Daoy (cell line): ENCODE measurements at regions not wholly inside any gene's neighbourhood (a gene's known extent, or its start where the extent isn't known, plus 50 kb on each side); places are given as distances from the start of the nearest gene placed in this dataset.
A peak's percentile ranks its signal among the peaks of the same experiment; 100 is the strongest.

Experiments
- DNase-seq: peaks from one replicate; pipeline ENCODE4 v3.0.0-alpha.2; 2015; ENCODE audit warnings: low read depth

DNA sequence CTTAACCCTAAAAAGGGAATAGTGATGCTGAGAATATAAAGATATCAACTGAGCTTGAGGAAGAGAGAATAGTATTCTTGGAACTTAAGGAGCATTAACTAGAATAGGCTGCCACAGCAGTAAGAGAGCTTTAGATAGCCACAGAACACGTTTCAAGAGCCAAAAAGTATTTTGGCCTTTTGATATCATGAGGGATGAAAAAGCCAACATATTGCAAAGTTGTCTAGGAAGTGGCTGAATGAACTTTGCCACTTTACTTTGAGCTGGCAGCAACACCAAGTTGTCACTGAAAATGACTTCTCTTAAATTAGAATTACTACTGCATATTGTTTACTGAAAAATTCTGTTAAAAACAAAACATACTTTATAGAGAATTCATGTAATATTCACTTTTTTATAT is 1476.2 kb downstream of the MRPL39 start:
- DNase-seq: no peak

DNA sequence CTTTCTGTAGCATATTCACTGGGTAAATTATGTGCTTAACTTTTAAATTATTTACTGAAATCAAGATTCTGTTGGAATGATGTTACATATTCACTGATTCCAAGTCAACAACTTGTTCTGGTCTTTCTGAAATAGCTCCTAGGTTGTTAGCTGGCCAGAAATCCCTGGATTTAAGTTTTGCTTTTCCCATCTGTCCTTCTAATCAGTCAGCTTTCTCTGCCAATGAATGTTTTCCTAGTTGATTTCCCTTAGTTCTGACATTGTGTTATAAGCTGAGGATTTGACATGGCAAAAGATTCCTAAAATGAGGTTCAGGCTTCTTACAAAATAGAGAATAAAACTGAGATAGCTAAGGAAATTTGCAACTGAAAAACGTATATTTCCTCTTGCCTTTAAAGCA is 1479.6 kb downstream of the MRPL39 start:
- DNase-seq: no peak

DNA sequence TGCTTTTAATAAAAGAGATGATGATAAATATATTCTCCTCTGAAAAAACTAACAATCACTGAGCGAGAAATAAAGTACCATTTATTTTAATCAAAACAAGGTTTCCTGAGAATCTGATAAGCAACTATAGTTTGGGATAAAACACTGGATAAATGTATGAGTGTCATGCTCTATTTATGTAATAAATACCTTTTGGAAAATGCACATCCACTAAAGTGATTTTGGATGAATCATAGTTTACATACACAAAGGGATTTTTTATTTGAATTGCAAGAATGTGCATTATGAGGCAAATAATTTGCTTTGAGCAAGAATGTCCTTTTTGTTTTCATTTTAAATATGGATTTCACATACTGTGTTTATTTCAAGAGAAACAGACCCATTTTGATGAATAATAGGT is 1483.5 kb downstream of the MRPL39 start:
- DNase-seq: no peak

DNA sequence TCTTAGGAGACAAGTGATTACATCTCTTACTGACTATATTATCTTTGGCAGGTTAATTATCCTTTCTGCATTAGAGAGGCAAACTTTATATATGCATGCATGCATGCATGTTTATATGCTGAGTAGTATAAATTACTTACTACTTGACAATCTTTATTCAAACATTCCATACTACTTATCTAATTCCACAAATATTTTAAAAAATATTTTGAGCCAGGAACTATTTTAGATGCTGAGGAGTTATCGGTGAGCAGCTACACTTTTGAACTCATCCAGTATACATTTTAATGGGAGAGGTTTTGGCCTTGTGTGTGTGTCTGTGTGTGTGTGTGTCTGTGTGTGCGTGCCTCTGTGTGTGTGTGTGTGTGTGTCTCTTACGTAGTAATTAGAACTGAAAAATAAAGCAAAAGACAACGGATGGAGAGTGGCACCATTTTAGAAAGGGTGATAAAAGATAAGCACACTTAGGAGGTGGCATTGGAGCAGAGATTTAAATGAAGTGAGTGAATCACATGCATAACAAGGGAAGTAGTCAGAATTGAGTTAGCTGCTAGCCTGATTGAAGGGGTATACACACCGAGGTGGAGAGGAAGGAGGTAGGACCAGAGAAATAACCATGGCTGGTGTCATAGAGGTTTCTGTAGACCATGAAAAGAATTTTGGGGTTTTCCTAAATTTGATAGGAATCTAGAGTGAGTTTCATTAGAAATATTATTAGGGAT is 1488.4 kb downstream of the MRPL39 start:
- DNase-seq: no peak

DNA sequence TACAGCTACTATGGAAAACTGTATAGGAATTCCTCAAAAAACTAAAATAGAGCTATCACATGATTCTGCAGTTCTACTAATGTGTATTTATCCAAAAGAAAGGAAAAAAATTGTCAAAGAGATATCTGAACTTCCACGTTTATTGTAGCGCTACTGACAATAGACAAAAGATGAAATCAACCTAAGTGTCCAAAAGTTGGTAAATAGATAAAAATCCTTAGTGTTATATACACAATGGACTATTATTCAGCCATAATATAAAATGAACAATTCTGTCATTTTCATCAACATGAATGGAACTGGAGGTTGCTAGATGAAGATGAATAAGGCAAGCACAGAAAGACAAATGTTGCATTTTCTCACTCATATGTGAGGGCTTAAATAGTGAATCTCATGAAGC is 1492.1 kb downstream of the MRPL39 start:
- no peak for DNase-seq

DNA sequence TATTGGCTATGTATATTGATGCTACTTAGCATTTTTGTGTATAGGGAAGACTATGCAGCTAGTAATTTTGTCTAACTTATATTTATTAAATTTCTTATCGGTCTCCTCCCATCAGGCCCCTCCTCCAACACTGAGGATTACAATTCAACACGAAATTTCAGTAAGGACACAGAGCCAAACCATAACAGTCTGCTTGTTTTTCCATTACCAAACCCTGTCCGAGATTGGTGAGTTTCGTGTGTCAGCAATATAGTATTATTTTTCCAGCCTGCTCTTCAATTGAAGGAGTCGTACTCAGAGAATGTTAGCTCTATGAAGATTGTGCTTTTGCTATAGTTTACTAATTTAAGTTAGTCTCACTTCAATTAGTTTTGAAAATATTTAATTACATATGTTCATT is 1495.3 kb downstream of the MRPL39 start:
- DNase-seq: no peak

DNA sequence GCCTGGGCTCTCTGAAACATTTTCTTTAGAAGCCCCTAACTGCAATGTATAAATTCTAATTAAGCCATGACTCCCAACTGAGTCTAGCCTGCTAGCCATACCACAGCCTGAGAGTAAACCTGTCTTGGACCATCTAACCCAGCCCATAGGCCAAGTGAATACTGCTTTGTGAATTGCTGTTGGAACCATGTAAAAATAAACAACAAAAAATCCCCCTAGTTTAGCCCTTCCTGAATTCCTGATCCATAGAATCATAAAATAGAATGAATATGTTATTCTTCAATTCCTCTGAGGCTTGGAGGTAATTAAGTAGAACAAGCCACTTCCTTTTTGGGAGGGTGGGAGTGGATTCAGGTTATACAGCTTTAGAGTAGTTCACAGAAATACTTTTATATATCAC is 1496.4 kb downstream of the MRPL39 start:
- peak; percentile 22 for DNase-seq

DNA sequence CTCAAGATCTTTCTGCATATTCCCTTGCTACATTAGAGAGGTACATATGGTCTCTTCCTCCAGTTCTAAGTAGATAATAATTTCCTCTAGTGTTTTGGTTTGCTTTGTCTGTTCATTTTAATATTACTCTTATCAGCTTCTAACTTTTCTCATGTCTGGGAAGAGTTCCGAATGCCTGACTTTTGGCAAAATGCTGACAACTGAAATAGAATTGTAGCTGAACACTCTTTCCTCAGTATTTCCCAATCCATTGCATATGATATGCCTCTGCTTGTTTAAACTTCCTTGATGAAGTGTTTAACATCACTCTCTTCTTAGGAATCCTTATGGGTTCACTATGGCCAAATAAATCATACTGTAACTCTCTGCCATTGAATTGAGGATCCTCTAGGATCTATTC is 1510.1 kb downstream of the MRPL39 start:
- no peak for DNase-seq

DNA sequence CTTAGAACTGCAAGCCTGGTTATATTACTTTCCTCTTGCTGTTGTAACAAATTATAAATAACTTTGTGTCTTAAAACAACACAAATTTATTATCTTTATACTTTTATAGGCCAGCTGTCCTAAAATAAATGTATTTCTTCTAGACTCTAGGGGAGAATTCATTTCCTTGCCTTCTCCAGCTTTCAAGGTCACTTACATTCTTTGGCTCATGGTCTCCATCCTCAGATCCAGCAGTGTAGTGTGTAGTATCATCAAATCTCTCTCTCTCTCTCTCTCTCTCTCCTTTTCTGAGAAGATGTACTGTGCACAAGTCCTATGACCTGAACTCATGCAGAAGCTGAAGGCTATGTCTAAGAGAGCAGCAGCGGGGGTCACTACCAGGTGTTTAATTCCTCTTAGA is 1510.6 kb downstream of the MRPL39 start:
- no peak for DNase-seq

DNA sequence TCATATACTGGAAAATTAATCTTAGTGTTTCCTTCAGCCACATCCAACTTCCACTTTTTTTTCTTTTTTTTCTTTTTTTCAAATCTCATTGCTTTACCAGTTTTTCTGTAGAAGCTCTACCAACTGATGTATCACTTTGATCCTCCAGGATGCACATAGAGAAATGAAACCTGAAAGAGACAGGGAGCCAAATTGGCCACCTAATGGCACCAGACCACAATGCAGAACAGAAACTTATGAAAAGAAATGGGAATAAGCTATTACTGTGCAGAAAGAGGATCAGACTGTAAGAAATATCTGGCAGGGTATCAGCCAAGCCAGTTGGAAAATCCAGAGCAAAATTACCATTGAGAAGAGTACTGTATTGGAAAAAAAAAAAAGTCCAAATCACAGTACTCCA is 1514.2 kb downstream of the MRPL39 start:
- no peak for DNase-seq

DNA sequence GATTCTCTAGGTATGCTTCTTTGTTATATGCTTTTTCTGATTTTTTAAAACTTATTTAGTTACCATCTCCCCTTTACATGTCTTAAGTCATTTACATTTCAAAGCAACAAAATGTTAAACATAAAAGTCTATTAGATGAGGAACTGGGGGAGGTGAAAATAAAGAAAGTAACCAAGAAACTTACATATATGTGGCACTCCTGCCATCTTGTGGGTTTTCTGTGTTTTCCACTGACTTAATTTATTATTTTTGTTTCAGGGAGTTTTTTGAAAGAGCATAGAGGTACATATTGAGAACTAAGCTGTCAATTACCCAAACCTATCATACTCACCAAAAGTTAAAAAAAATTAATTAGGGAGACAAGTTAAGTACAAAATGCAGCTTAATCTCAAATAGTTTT is 1531.1 kb downstream of the MRPL39 start:
- DNase-seq: no peak

DNA sequence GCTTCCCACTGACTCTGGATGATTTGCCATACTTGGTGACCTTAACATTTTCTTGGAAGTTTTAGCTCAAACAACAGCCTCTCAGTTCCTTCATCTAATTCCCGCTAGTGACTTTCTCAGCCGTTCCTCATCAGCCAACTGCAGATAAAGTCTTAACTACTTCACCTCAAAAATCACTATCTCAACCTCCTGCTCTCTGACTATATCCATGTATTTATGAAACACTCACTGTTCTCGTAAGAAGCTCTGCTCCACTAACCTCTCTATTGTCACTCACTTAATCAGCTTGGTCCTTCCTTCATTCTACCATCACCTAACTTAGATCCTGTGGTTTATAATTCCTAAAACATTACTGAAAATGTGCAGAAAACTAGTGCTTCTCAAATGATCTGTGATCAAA is 1551.6 kb downstream of the MRPL39 start:
- DNase-seq: no peak

DNA sequence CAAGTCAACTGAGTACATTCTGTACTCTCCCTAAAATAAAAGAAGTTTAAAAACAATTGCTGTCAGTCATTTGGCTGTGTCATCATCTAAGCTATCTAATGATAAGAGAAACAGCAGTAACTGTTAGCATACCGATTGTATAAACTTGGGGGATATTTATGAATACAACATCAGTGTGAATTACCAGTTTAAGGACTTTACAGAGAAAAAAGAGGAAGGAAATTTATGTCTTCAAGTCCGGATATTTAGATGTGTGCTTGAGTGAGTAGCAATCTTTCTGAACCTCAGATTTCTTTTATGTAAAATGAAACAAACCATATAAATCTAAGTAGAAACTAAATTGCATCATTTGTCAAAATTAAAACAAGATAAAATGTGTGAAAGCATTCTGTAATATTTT is 1557.0 kb downstream of the MRPL39 start:
- no peak for DNase-seq

DNA sequence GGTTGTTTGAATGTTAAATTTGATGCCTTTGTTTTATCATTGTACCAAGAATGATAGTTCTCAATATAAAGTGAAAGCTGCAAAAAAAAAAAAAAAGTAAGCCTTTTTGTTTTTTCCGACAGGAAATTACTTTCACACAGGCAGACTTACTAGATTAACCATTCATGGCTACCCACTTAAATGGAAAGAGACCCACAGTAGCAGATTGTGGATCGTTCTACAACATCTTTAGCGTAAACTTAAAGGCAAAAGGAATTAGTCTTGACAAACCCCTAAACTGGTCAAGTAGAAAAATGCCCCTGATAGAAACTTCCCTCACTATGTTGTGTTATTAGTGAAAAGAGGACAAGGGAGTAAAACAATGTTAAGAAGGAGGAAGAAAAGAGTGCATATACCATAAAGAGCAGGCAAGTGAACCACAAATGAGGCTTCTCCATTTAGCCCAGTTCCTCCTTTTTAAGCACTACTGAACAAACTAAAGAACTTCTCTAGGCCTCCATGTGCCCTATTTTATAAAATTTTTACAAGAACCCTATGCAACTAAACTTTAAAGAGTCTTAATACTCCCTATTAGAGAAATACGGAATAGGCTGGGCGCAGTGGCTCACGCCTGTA is 1560.3 kb downstream of the MRPL39 start:
- DNase-seq: no peak

DNA sequence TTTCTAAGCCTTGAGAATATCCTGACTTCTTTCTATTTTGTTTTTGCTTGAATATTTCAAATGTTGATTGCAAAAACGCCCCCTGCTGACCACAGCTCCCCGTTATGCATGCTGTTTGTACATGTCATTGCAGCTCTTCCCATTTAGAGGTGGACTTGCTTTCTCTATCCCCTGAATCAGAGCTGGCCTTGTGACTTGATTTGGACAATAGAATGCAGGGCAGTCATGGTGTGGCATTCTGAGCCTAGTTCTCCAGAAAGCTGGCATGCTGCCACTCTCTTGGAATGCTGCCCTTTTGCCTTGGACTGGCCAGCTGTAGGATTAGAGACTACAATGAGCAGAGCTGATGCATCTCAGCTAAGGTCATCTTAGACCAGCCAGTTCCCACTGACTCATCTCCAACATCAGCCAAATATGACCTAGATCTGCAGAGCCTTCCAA is 1561.5 kb downstream of the MRPL39 start:
- peak; percentile 16 for DNase-seq

DNA sequence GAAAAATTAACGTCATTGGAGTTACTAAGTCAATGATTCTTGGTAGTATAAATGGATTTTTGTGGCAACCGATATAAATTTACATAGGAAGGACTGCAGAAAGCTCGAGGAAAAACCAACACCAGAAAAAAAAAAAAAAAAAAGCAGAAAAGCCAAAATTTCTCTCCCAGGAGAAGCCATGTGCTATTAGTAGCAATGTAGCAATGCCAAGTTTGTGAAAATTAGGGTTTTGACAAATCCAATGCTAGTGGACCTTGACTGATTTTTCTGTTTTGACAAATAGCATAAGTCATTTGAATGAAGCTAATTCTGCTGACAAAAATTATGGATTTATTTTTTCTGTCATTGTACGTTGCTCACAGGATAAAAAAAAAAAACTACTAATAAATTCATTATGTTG is 1561.9 kb downstream of the MRPL39 start:
- no peak for DNase-seq

DNA sequence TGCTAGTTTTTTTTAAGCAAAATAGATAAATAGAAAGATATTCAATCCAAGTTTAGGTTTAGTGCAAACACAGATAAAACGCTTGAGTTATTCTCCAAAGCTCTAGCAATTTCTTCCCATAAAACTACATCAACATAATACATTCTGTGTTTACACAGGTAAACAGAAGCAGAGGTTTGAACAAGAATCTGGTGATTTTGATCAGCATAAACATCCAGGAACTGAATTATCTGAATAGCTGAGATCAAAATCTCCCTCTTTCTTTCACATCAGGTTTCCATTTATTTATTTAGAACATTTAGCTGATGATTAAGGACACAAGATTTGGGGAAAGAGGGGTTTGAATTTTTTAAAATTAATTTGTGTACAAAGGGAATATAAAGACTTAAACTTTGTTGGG is 1564.6 kb downstream of the MRPL39 start:
- DNase-seq: no peak

DNA sequence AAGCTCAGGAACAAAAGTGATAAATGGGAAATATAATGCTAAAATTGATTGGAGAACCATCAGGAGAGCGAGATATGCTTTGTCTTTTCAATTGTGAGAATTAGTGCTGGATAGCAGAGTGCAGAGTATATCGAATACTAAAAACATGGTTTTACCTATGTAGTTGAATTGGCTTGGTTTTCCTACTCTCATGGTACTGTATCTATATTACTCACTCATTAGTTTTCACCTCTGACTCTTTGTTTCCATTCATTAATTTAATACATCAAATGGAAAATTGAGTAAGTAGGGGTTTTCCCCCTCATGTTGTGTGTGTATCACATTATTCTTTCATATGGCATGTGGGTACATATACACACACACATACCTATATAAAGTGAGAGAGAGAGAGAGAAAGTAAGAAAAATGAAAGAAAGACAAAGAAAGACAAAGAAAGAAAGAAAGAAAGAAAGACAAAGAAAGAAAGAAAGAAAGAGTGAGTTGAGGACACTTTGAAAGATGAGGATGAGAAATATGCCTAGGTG is 1574.5 kb downstream of the MRPL39 start:
- no peak for DNase-seq

DNA sequence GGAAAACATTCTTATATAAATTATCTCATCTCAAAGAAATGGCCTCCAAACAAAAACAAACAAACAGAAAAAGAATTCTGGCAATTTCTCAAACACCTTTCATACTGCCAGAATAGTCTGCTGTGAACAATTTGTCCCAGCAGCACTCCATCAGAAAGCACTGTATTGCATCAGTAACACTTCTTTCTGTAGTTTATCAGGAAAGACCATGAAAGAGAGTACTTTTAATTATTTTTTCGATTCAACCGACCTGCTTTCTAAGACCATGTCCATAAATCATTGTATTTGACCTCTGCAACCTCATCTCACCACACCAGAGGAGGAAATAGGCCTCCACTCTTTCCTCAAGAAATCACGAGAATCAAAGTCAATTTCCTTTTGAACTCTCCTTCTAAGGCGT is 1579.9 kb downstream of the MRPL39 start:
- DNase-seq: no peak

DNA sequence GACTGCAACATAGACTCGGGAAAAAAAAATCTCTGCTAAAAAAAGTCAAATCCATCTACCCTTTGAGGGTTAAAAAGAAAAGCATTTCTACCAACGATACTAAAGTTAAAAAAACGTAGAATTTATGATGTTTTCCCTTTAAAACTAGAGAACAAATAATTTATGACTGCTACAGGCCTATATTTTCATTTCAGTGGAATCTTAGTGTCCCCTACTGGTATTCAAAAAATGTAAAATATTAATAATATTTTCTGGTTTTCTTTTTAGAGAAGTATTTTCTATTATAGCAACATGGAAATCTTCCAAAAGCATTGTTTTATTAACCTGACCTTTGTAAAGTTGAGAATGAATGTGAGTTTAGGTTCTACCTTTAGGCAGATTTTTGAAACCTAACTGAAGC is 1582.2 kb downstream of the MRPL39 start:
- no peak for DNase-seq

DNA sequence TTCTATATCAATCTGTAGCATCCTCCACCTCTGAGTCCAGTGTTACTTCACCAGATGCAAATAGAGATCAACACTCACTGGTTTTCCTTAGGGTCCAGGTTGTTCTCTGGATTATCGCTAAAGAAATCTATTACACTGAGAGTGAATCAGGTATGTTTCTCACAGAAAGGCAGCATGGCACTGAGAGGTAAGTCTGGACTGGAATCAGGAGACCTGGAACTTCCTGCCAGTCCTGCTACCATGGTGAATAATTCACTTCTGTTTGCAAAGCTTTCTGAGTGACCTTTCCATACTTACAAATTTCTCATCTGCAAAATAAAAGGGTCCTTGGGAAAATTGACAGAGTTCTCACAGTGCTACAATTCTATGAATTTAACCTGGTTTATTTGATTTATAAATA is 1583.3 kb downstream of the MRPL39 start:
- DNase-seq: no peak

DNA sequence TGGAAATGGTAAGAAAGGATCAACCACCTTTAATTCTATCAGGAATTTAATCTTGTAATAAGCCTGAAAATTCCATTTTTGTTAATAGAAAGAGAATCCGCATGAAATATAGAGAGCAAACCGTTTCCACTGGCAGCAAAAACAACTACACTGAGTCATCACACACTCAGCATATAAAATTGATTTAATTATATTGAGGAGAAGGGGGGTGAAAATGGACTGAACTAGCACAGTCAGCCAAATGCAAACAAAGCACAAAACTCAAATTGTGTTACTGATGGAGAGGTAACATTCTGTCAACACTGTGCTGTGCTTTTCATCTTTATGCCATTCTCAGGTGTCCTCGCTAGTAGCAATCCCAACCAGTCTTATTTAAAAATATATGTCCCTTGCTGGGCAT is 1583.9 kb downstream of the MRPL39 start:
- no peak for DNase-seq

DNA sequence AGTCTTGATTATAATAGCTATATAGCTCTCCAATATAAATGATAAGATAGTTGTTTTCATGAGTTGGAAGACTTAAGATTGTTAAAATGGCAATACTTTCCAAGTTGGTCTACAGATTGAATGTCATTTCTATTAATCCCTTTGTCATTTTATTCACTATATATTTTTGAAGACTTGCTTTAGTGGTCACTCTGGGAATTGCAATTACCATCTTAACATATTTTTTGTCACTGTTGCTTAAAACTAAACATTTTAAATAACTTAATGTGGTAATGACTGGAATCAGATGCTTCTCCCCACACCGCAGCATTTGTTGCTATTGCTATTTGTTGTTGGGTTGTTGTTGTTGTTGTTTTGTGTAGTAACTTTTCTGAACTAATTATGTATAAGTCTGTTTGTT is 1592.9 kb downstream of the MRPL39 start:
- no peak for DNase-seq

DNA sequence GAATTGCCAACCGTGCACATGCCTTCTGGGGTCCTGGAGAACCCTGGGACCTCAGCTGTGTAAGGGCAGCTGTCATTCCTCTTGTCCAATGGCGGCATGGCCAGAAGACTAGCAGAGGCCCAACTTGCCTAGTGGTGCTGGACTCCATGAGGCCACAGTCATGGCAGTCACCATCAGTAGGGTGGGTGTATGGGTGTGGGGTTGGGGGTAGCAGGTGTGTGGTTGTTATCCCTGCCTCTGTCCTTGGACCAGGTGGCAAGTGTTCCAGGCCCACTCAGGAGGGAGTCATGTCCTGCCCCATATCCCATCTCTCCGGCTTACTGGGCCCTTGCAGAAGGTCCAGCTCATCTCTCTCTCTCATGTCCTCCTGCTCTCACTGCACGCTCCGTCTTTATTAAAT is 1596.2 kb downstream of the MRPL39 start:
- DNase-seq: no peak
